ENCODE measurements at regions not wholly inside any gene's neighbourhood (a gene's known extent, or its start where the extent isn't known, plus 50 kb on each side); places are given as distances from the start of the nearest gene placed in this dataset.

GRCh38 chr9:13430368-13431221 is 151.1 kb upstream of the MPDZ start:
- H3K4me3 ChIP-seq (ENCODE audit: low read length in 2 of 2) = no peak overlapping the region
- no peak overlapping the region for H3K27ac ChIP-seq (ENCODE audit: low read depth in 1 of 2, low read length in 1 of 2)
- no peaks in the 10 kb centered on the region for H3K27me3 ChIP-seq (ENCODE audit: control insufficient read depth in 2 of 2, insufficient read depth in 1 of 2, low read length in 1 of 2)
- no peaks in the 10 kb centered on the region for H3K9me3 ChIP-seq (ENCODE audit: control insufficient read depth in 2 of 2, insufficient read depth in 1 of 2, low read length in 1 of 2)
- no peaks in the 10 kb centered on the region for H3K4me1 ChIP-seq (ENCODE audit: control insufficient read depth in 2 of 2, insufficient read depth in 2 of 2, low read length in 2 of 2)
- H3K36me3 ChIP-seq (ENCODE audit: control insufficient read depth in 2 of 2, insufficient read depth in 2 of 2, low read length in 1 of 2) = no peaks in the 10 kb centered on the region
- DNase-seq (ENCODE audit: low read depth in 6 of 9, low spot score in 9 of 9) = no peak
- 74% methylated on average over 11 of the region's 11 CpGs for WGBS

- Histone ChIP-seq H3K4me1 (ENCODE audit: control insufficient read depth in 2 of 2, insufficient read depth in 2 of 2, low read length in 2 of 2) (no peaks in the 10 kb centered on the region), H3K27me3 (ENCODE audit: control insufficient read depth in 2 of 2, insufficient read depth in 1 of 2, low read length in 1 of 2) (no peaks in the 10 kb centered on the region), H3K4me3 (ENCODE audit: low read length in 2 of 2) (no peak overlapping the region), H3K27ac (ENCODE audit: low read depth in 1 of 2, low read length in 1 of 2) (no peak overlapping the region), H3K36me3 (ENCODE audit: control insufficient read depth in 2 of 2, insufficient read depth in 2 of 2, low read length in 1 of 2) (no peaks in the 10 kb centered on the region), H3K9me3 (ENCODE audit: control insufficient read depth in 2 of 2, insufficient read depth in 1 of 2, low read length in 1 of 2) (no peaks in the 10 kb centered on the region)
- DNase-seq (ENCODE audit: low read depth in 6 of 9, low spot score in 9 of 9) = no peak
- WGBS = 93% methylated on average over 13 of the region's 13 CpGs
These were observed 150.1 kb upstream of the MPDZ start for GRCh38 chr9:13429301-13430190.

GRCh38 chr9:13428766-13429165 is 149.3 kb upstream of the MPDZ start:
- Histone ChIP-seq H3K4me3 (ENCODE audit: low read length in 2 of 2) (no peak overlapping the region), H3K27me3 (ENCODE audit: control insufficient read depth in 2 of 2, insufficient read depth in 1 of 2, low read length in 1 of 2) (no peaks in the 10 kb centered on the region), H3K27ac (ENCODE audit: low read depth in 1 of 2, low read length in 1 of 2) (no peak overlapping the region), H3K9me3 (ENCODE audit: control insufficient read depth in 2 of 2, insufficient read depth in 1 of 2, low read length in 1 of 2) (no peaks in the 10 kb centered on the region), H3K36me3 (ENCODE audit: control insufficient read depth in 2 of 2, insufficient read depth in 2 of 2, low read length in 1 of 2) (no peaks in the 10 kb centered on the region), H3K4me1 (ENCODE audit: control insufficient read depth in 2 of 2, insufficient read depth in 2 of 2, low read length in 2 of 2) (no peaks in the 10 kb centered on the region)
- 92% methylated on average over 4 of the region's 4 CpGs for WGBS
- no peak for DNase-seq (ENCODE audit: low read depth in 6 of 9, low spot score in 9 of 9)

GRCh38 chr9:13427587-13427986 is 148.1 kb upstream of the MPDZ start:
- H3K27ac ChIP-seq (ENCODE audit: low read depth in 1 of 2, low read length in 1 of 2) = no peak overlapping the region
- H3K4me1 ChIP-seq (ENCODE audit: control insufficient read depth in 2 of 2, insufficient read depth in 2 of 2, low read length in 2 of 2) = no peaks in the 10 kb centered on the region
- DNase-seq (ENCODE audit: low read depth in 6 of 9, low spot score in 9 of 9) = peak in 6 of 9 donors; percentile 1 to 32 (median 17)
- H3K27me3 ChIP-seq (ENCODE audit: control insufficient read depth in 2 of 2, insufficient read depth in 1 of 2, low read length in 1 of 2) = no peaks in the 10 kb centered on the region
- no peak overlapping the region for H3K4me3 ChIP-seq (ENCODE audit: low read length in 2 of 2)
- H3K36me3 ChIP-seq (ENCODE audit: control insufficient read depth in 2 of 2, insufficient read depth in 2 of 2, low read length in 1 of 2) = no peaks in the 10 kb centered on the region
- no peaks in the 10 kb centered on the region for H3K9me3 ChIP-seq (ENCODE audit: control insufficient read depth in 2 of 2, insufficient read depth in 1 of 2, low read length in 1 of 2)
- under 1% methylated on average over 3 of the region's 3 CpGs for WGBS

- 92% methylated on average over 3 of the region's 3 CpGs for WGBS
- Histone ChIP-seq H3K36me3 (ENCODE audit: control insufficient read depth in 2 of 2, insufficient read depth in 2 of 2, low read length in 1 of 2) (no peaks in the 10 kb centered on the region), H3K27ac (ENCODE audit: low read depth in 1 of 2, low read length in 1 of 2) (no peak overlapping the region), H3K4me1 (ENCODE audit: control insufficient read depth in 2 of 2, insufficient read depth in 2 of 2, low read length in 2 of 2) (no peaks in the 10 kb centered on the region), H3K9me3 (ENCODE audit: control insufficient read depth in 2 of 2, insufficient read depth in 1 of 2, low read length in 1 of 2) (no peaks in the 10 kb centered on the region), H3K4me3 (ENCODE audit: low read length in 2 of 2) (no peak overlapping the region), H3K27me3 (ENCODE audit: control insufficient read depth in 2 of 2, insufficient read depth in 1 of 2, low read length in 1 of 2) (no peaks in the 10 kb centered on the region)
- no peak for DNase-seq (ENCODE audit: low read depth in 6 of 9, low spot score in 9 of 9)
These were observed 147.1 kb upstream of the MPDZ start for GRCh38 chr9:13426606-13427005.

GRCh38 chr9:13424872-13425271 is 145.4 kb upstream of the MPDZ start:
- Histone ChIP-seq H3K9me3 (ENCODE audit: control insufficient read depth in 2 of 2, insufficient read depth in 1 of 2, low read length in 1 of 2) (no peaks in the 10 kb centered on the region), H3K36me3 (ENCODE audit: control insufficient read depth in 2 of 2, insufficient read depth in 2 of 2, low read length in 1 of 2) (no peaks in the 10 kb centered on the region), H3K27ac (ENCODE audit: low read depth in 1 of 2, low read length in 1 of 2) (no peak overlapping the region), H3K4me1 (ENCODE audit: control insufficient read depth in 2 of 2, insufficient read depth in 2 of 2, low read length in 2 of 2) (no peaks in the 10 kb centered on the region), H3K27me3 (ENCODE audit: control insufficient read depth in 2 of 2, insufficient read depth in 1 of 2, low read length in 1 of 2) (no peaks in the 10 kb centered on the region), H3K4me3 (ENCODE audit: low read length in 2 of 2) (no peak overlapping the region)
- 81% methylated on average over 4 of the region's 4 CpGs for WGBS
- DNase-seq (ENCODE audit: low read depth in 6 of 9, low spot score in 9 of 9) = no peak

GRCh38 chr9:13424204-13424603 is 144.7 kb upstream of the MPDZ start:
- no peak overlapping the region for H3K27ac ChIP-seq (ENCODE audit: low read depth in 1 of 2, low read length in 1 of 2)
- WGBS = 93% methylated on average over 6 of the region's 6 CpGs
- H3K9me3 ChIP-seq (ENCODE audit: control insufficient read depth in 2 of 2, insufficient read depth in 1 of 2, low read length in 1 of 2) = no peaks in the 10 kb centered on the region
- no peaks in the 10 kb centered on the region for H3K27me3 ChIP-seq (ENCODE audit: control insufficient read depth in 2 of 2, insufficient read depth in 1 of 2, low read length in 1 of 2)
- H3K4me1 ChIP-seq (ENCODE audit: control insufficient read depth in 2 of 2, insufficient read depth in 2 of 2, low read length in 2 of 2) = no peaks in the 10 kb centered on the region
- DNase-seq (ENCODE audit: low read depth in 6 of 9, low spot score in 9 of 9) = no peak
- H3K4me3 ChIP-seq (ENCODE audit: low read length in 2 of 2) = no peak overlapping the region
- H3K36me3 ChIP-seq (ENCODE audit: control insufficient read depth in 2 of 2, insufficient read depth in 2 of 2, low read length in 1 of 2) = no peaks in the 10 kb centered on the region

GRCh38 chr9:13414349-13414748 is 134.9 kb upstream of the MPDZ start:
- H3K4me3 ChIP-seq (ENCODE audit: low read length in 2 of 2) = no peak overlapping the region
- H3K4me1 ChIP-seq (ENCODE audit: control insufficient read depth in 2 of 2, insufficient read depth in 2 of 2, low read length in 2 of 2) = no peaks in the 10 kb centered on the region
- H3K9me3 ChIP-seq (ENCODE audit: control insufficient read depth in 2 of 2, insufficient read depth in 1 of 2, low read length in 1 of 2) = no peaks in the 10 kb centered on the region
- DNase-seq (ENCODE audit: low read depth in 6 of 9, low spot score in 9 of 9) = no peak
- no peak overlapping the region for H3K27ac ChIP-seq (ENCODE audit: low read depth in 1 of 2, low read length in 1 of 2)
- H3K27me3 ChIP-seq (ENCODE audit: control insufficient read depth in 2 of 2, insufficient read depth in 1 of 2, low read length in 1 of 2) = no peaks in the 10 kb centered on the region
- H3K36me3 ChIP-seq (ENCODE audit: control insufficient read depth in 2 of 2, insufficient read depth in 2 of 2, low read length in 1 of 2) = no peaks in the 10 kb centered on the region

- Histone ChIP-seq H3K4me3 (ENCODE audit: low read length in 2 of 2) (no peak overlapping the region), H3K27ac (ENCODE audit: low read depth in 1 of 2, low read length in 1 of 2) (no peak overlapping the region), H3K4me1 (ENCODE audit: control insufficient read depth in 2 of 2, insufficient read depth in 2 of 2, low read length in 2 of 2) (no peaks in the 10 kb centered on the region), H3K36me3 (ENCODE audit: control insufficient read depth in 2 of 2, insufficient read depth in 2 of 2, low read length in 1 of 2) (no peaks in the 10 kb centered on the region), H3K27me3 (ENCODE audit: control insufficient read depth in 2 of 2, insufficient read depth in 1 of 2, low read length in 1 of 2) (no peaks in the 10 kb centered on the region), H3K9me3 (ENCODE audit: control insufficient read depth in 2 of 2, insufficient read depth in 1 of 2, low read length in 1 of 2) (no peaks in the 10 kb centered on the region)
- DNase-seq (ENCODE audit: low read depth in 6 of 9, low spot score in 9 of 9) = no peak
- WGBS = 77% methylated on average over 2 of the region's 2 CpGs
These were observed 132.8 kb upstream of the MPDZ start for GRCh38 chr9:13412331-13412730.
